ENCODE measurements at regions not wholly inside any gene's neighbourhood (a gene's known extent, or its start where the extent isn't known, plus 50 kb on each side); places are given as distances from the start of the nearest gene placed in this dataset.

DNA sequence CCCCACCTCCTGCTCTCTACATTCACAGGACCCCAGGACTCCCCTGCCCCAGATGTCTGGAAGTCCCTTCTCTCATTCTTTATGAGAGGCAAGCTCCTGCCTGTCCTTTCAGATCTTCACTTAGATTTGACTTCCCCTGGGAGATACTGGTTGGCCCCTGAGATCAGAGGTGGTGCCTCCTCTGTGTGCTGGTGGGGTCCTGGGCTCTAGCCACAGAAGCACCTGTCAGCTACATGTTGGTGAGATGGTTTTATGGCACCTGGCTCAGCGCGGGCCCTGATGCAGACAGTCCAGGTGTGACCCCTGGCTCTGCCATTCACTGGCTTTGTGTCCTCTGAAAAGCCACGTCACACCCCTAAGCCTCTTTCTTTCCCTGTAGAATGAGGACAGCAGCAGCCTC, 369.6 kb upstream of the ID2 start:
- H2AFZ ChIP-seq (ENCODE audit: low read depth): no peak overlapping the region
- H3K27me3 ChIP-seq (ENCODE audit: insufficient read depth, low read depth): no peaks in the 10 kb centered on the region
- no peak overlapping the region for H3K4me3 ChIP-seq (IDR thresholded peaks at IDR 0.05; ENCODE audit: insufficient read depth, low read depth, low read length)
- no peak for TF ChIP-seq CTCF (conservative IDR thresholded peaks at IDR 0.05; ENCODE audit: low read depth, low read length)
- no peaks in the 10 kb centered on the region for H3K36me3 ChIP-seq (ENCODE audit: insufficient read depth)
- H3K9ac ChIP-seq: peak overlapping the region; percentile 39
- no peaks in the 10 kb centered on the region for H4K20me1 ChIP-seq (ENCODE audit: insufficient read depth)
- H3K79me2 ChIP-seq (ENCODE audit: insufficient read depth, low read depth): no peaks in the 10 kb centered on the region
- peak overlapping the region; percentile 82; the same call in 1 of the 2 replicates for H3K4me2 ChIP-seq
- peaks cover 61% of the 10 kb centered on the region for H3K4me1 ChIP-seq (ENCODE audit: low read depth, poor library complexity, severe bottlenecking)
- H3K27ac ChIP-seq: peak overlapping the region; percentile 77

DNA sequence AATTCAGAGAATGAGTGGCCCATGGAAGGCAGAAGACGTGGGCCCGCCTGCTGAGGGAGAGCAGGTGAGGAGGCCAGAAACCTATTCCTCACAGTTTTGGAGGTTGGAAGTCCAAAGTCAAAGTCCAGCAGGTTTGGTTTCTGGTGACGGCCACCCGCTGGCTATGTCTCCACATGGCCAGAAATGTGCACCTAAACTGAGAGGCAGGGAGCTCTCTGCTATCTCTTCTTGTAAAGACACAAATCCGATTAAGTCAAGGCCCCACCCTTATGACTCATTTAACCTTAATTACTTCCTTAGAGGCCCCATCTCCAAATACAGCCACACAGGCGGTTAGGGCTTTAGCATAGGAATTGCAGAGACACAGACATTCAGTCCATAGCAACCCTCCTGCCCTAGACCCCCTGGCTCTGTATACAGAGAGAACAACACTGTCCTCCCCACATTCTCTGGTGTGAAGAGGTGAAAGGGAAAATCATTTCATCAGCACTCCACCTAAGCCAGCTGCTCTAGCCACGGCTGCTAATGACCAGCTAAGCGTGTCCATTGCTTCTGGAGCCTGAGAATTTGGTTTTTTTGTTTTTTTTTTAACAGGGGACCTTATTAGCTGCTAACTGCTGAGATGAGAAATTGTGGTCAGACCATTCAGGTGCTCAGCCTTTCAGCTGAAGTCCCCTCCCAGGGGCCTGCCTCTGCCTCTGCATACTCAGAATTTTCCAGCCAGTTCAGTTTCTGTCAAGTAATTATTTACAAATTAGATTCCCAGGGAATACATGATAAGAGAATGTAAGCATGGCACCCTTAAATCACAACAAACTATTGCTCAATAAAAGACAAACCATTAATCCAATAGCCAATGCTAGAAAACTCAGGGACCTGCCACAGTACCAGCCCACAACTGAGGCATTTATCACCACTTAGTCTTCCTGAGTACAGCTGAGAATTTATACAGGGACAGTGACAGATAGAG, 368.7 kb upstream of the ID2 start:
- Histone ChIP-seq H3K9ac (peak overlapping the region; percentile 39), H3K27me3 (ENCODE audit: insufficient read depth, low read depth) (no peaks in the 10 kb centered on the region), H3K79me2 (ENCODE audit: insufficient read depth, low read depth) (no peaks in the 10 kb centered on the region), H3K27ac (peak overlapping the region; percentile 77), H3K36me3 (ENCODE audit: insufficient read depth) (no peaks in the 10 kb centered on the region), H3K4me2 (peak overlapping the region; percentile 82), H3K4me3 (IDR thresholded peaks at IDR 0.05; ENCODE audit: insufficient read depth, low read depth, low read length) (no peak overlapping the region), H2AFZ (ENCODE audit: low read depth) (no peak overlapping the region; the same call in 1 of the 2 replicates), H4K20me1 (ENCODE audit: insufficient read depth) (no peaks in the 10 kb centered on the region), H3K4me1 (ENCODE audit: low read depth, poor library complexity, severe bottlenecking) (peaks cover 61% of the 10 kb centered on the region)
- TF ChIP-seq CTCF (conservative IDR thresholded peaks at IDR 0.05; ENCODE audit: low read depth, low read length): no peak

GRCh38 chr2:8314063-8314462, 367.8 kb upstream of the ID2 start:
- TF ChIP-seq CTCF (conservative IDR thresholded peaks at IDR 0.05; ENCODE audit: low read depth, low read length): no peak
- Histone ChIP-seq H3K27me3 (ENCODE audit: insufficient read depth, low read depth) (no peaks in the 10 kb centered on the region), H3K9ac (no peak overlapping the region), H3K4me3 (IDR thresholded peaks at IDR 0.05; ENCODE audit: insufficient read depth, low read depth, low read length) (no peak overlapping the region), H3K4me1 (ENCODE audit: low read depth, poor library complexity, severe bottlenecking) (peaks cover 61% of the 10 kb centered on the region), H3K4me2 (peak overlapping the region; percentile 82), H2AFZ (ENCODE audit: low read depth) (no peak overlapping the region), H3K27ac (peak overlapping the region; percentile 77), H4K20me1 (ENCODE audit: insufficient read depth) (no peaks in the 10 kb centered on the region), H3K36me3 (ENCODE audit: insufficient read depth) (no peaks in the 10 kb centered on the region), H3K79me2 (ENCODE audit: insufficient read depth, low read depth) (no peaks in the 10 kb centered on the region)

GRCh38 chr2:8315531-8316165, 366.2 kb upstream of the ID2 start:
- no peak overlapping the region for H2AFZ ChIP-seq (ENCODE audit: low read depth)
- no peaks in the 10 kb centered on the region for H3K27me3 ChIP-seq (ENCODE audit: insufficient read depth, low read depth)

More at GRCh38 chr2:8315531-8316165, 366.2 kb upstream of the ID2 start:
- H3K36me3 ChIP-seq (ENCODE audit: insufficient read depth): no peaks in the 10 kb centered on the region
- H3K27ac ChIP-seq: no peak overlapping the region
- H3K9ac ChIP-seq: no peak overlapping the region
- no peak overlapping the region for H3K4me2 ChIP-seq
- H3K79me2 ChIP-seq (ENCODE audit: insufficient read depth, low read depth): no peaks in the 10 kb centered on the region
- no peaks in the 10 kb centered on the region for H4K20me1 ChIP-seq (ENCODE audit: insufficient read depth)
- TF ChIP-seq CTCF (conservative IDR thresholded peaks at IDR 0.05; ENCODE audit: low read depth, low read length): no peak
- H3K4me3 ChIP-seq (IDR thresholded peaks at IDR 0.05; ENCODE audit: insufficient read depth, low read depth, low read length): no peak overlapping the region
- peaks cover 56% of the 10 kb centered on the region for H3K4me1 ChIP-seq (ENCODE audit: low read depth, poor library complexity, severe bottlenecking)

All from KMS-11 (cell line).